ENCODE measurements at regions not wholly inside any gene's neighbourhood (a gene's known extent, or its start where the extent isn't known, plus 50 kb on each side); places are given as distances from the start of the nearest gene placed in this dataset.

DNA sequence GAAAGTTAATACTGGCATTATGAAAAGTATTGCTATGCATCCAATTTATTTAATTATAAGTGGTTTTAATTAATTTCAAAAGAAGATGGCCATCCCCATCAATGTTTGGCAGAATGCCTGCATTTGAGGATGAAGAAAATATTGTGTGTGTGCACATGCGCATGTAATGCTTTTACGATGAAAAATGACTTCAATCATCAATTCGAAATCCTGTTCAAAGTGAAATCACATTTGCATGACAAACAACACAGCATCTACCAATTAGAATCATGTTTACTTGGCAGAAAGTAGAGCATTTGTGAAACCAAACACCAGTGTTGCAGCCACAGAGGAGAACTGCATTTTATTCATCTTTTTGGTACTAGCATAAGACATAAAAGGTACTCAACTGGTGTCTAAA is 191.9 kb upstream of the PIRT start:
- BruUV-seq (replicated peaks) = no TSS peak
- FAIRE-seq (no peak), ATAC-seq (no peak), DNase-seq (ENCODE audit: low read depth, low spot score) (no peak)
- H3K9ac ChIP-seq (ENCODE audit: control insufficient read depth, insufficient read depth, low read length) = no peak overlapping the region
- intact Hi-C loops (cut with micrococcal nuclease; ENCODE audit: unreplicated experiment) = no loop called here
- ChIA-PET CTCF (no interaction called here), RAD21 (ENCODE audit: unreplicated experiment) (no interaction called here), POLR2A (no interaction called here), SMC1A (ENCODE audit: uncharacterized antibody, unreplicated experiment) (no interaction called here)
- WGBS (ENCODE audit: insufficient coverage, insufficient replicate concordance, low lambda C conversion rate, missing lambda C conversion rate) = 64% methylated on average over 3 of the region's 3 CpGs
- H3K9me3 ChIP-seq (replicated peaks; ENCODE audit: control insufficient read depth, insufficient read depth, low read length) = no peaks in the 10 kb centered on the region; the same call in 2 of the 3 replicates
- no peaks in the 10 kb centered on the region for H3K27me3 ChIP-seq (replicated peaks in 1 of 2; ENCODE audit: control insufficient read depth in 2 of 2, insufficient read depth in 2 of 2, low read length in 1 of 2)
- in situ Hi-C loops (cut with MboI) = no loop called here
- no peaks in the 10 kb centered on the region for H3K36me3 ChIP-seq (ENCODE audit: control insufficient read depth in 2 of 2, insufficient read depth in 2 of 2, low read length in 1 of 2)
- H3K4me2 ChIP-seq (ENCODE audit: control insufficient read depth, insufficient read depth) = no peak overlapping the region
- no peak overlapping the region for H3K4me3 ChIP-seq
- no peaks in the 10 kb centered on the region for H3K79me2 ChIP-seq (ENCODE audit: control insufficient read depth, insufficient read depth, low read length)
- H3K27ac ChIP-seq (ENCODE audit: control insufficient read depth, insufficient read depth) = no peak overlapping the region
- H3K4me1 ChIP-seq (ENCODE audit: control insufficient read depth, insufficient read depth, low read length) = no peaks in the 10 kb centered on the region
- no peak overlapping the region for H2AFZ ChIP-seq (ENCODE audit: control insufficient read depth, low read depth, low read length)
- H4K20me1 ChIP-seq (ENCODE audit: control insufficient read depth, insufficient read depth) = no peaks in the 10 kb centered on the region
- TF ChIP-seq, protein P1, sequence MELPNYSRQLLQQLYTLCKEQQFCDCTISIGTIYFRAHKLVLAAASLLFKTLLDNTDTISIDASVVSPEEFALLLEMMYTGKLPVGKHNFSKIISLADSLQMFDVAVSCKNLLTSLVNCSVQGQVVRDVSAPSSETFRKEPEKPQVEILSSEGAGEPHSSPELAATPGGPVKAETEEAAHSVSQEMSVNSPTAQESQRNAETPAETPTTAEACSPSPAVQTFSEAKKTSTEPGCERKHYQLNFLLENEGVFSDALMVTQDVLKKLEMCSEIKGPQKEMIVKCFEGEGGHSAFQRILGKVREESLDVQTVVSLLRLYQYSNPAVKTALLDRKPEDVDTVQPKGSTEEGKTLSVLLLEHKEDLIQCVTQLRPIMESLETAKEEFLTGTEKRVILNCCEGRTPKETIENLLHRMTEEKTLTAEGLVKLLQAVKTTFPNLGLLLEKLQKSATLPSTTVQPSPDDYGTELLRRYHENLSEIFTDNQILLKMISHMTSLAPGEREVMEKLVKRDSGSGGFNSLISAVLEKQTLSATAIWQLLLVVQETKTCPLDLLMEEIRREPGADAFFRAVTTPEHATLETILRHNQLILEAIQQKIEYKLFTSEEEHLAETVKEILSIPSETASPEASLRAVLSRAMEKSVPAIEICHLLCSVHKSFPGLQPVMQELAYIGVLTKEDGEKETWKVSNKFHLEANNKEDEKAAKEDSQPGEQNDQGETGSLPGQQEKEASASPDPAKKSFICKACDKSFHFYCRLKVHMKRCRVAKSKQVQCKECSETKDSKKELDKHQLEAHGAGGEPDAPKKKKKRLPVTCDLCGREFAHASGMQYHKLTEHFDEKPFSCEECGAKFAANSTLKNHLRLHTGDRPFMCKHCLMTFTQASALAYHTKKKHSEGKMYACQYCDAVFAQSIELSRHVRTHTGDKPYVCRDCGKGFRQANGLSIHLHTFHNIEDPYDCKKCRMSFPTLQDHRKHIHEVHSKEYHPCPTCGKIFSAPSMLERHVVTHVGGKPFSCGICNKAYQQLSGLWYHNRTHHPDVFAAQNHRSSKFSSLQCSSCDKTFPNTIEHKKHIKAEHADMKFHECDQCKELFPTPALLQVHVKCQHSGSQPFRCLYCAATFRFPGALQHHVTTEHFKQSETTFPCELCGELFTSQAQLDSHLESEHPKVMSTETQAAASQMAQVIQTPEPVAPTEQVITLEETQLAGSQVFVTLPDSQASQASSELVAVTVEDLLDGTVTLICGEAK (IDR thresholded peaks at IDR 0.05; ENCODE audit: borderline replicate concordance) = no peak
- TF ChIP-seq MTA2 (IDR thresholded peaks at IDR 0.05; ENCODE audit: low read depth) = no peak
- TF ChIP-seq HDAC6 (IDR thresholded peaks at IDR 0.05; ENCODE audit: unreplicated experiment) = no peak
- TF ChIP-seq, protein P2, sequence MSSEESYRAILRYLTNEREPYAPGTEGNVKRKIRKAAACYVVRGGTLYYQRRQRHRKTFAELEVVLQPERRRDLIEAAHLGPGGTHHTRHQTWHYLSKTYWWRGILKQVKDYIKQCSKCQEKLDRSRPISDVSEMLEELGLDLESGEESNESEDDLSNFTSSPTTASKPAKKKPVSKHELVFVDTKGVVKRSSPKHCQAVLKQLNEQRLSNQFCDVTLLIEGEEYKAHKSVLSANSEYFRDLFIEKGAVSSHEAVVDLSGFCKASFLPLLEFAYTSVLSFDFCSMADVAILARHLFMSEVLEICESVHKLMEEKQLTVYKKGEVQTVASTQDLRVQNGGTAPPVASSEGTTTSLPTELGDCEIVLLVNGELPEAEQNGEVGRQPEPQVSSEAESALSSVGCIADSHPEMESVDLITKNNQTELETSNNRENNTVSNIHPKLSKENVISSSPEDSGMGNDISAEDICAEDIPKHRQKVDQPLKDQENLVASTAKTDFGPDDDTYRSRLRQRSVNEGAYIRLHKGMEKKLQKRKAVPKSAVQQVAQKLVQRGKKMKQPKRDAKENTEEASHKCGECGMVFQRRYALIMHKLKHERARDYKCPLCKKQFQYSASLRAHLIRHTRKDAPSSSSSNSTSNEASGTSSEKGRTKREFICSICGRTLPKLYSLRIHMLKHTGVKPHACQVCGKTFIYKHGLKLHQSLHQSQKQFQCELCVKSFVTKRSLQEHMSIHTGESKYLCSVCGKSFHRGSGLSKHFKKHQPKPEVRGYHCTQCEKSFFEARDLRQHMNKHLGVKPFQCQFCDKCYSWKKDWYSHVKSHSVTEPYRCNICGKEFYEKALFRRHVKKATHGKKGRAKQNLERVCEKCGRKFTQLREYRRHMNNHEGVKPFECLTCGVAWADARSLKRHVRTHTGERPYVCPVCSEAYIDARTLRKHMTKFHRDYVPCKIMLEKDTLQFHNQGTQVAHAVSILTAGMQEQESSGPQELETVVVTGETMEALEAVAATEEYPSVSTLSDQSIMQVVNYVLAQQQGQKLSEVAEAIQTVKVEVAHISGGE (CRISPR knock-in tag; IDR thresholded peaks at IDR 0.05) = no peak
- TF ChIP-seq, protein P3, sequence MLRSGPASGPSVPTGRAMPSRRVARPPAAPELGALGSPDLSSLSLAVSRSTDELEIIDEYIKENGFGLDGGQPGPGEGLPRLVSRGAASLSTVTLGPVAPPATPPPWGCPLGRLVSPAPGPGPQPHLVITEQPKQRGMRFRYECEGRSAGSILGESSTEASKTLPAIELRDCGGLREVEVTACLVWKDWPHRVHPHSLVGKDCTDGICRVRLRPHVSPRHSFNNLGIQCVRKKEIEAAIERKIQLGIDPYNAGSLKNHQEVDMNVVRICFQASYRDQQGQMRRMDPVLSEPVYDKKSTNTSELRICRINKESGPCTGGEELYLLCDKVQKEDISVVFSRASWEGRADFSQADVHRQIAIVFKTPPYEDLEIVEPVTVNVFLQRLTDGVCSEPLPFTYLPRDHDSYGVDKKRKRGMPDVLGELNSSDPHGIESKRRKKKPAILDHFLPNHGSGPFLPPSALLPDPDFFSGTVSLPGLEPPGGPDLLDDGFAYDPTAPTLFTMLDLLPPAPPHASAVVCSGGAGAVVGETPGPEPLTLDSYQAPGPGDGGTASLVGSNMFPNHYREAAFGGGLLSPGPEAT (IDR thresholded peaks at IDR 0.05; ENCODE audit: low read depth) = no peak
